ENCODE measurements at regions not wholly inside any gene's neighbourhood (a gene's known extent, or its start where the extent isn't known, plus 50 kb on each side); places are given as distances from the start of the nearest gene placed in this dataset.

GRCh38 chr6:112800439-112800838, 453.3 kb downstream of the RFPL4B start:
- DNase-seq (ENCODE audit: low read depth): no peak

- no peak for DNase-seq (ENCODE audit: low read depth)
Measured at GRCh38 chr6:112800916-112801315, 453.8 kb downstream of the RFPL4B start.

GRCh38 chr6:112801468-112802080, 454.4 kb downstream of the RFPL4B start:
- no peak for DNase-seq (ENCODE audit: low read depth)

- peak; percentile 70 for DNase-seq (ENCODE audit: low read depth)
Measured at GRCh38 chr6:112802144-112802543, 455.0 kb downstream of the RFPL4B start.

- DNase-seq (ENCODE audit: low read depth): no peak
Measured at GRCh38 chr6:112804638-112805330, 457.7 kb downstream of the RFPL4B start.

GRCh38 chr6:112806163-112806865, 459.2 kb downstream of the RFPL4B start:
- no peak for DNase-seq (ENCODE audit: low read depth)

- no peak for DNase-seq (ENCODE audit: low read depth)
Measured at GRCh38 chr6:112821476-112821875, 474.3 kb downstream of the RFPL4B start.

GRCh38 chr6:112822769-112823168, 475.6 kb downstream of the RFPL4B start:
- no peak for DNase-seq (ENCODE audit: low read depth)

- no peak for DNase-seq (ENCODE audit: low read depth)
Measured at GRCh38 chr6:112827793-112828192, 480.7 kb downstream of the RFPL4B start.

GRCh38 chr6:112831022-112831421, 483.9 kb downstream of the RFPL4B start:
- no peak for DNase-seq (ENCODE audit: low read depth)

GRCh38 chr6:112833581-112834131, 486.5 kb downstream of the RFPL4B start:
- DNase-seq (ENCODE audit: low read depth): no peak

GRCh38 chr6:112835078-112835477, 487.9 kb downstream of the RFPL4B start:
- no peak for DNase-seq (ENCODE audit: low read depth)

GRCh38 chr6:112839525-112839961, 492.4 kb downstream of the RFPL4B start:
- DNase-seq (ENCODE audit: low read depth): peak; percentile 42

- DNase-seq (ENCODE audit: low read depth): no peak
Measured at GRCh38 chr6:112841553-112842329, 494.6 kb downstream of the RFPL4B start.

- DNase-seq (ENCODE audit: low read depth): no peak
Measured at GRCh38 chr6:112842330-112842685, 495.2 kb downstream of the RFPL4B start.

- no peak for DNase-seq (ENCODE audit: low read depth)
Measured at GRCh38 chr6:112846681-112847080, 499.6 kb downstream of the RFPL4B start.

- no peak for DNase-seq (ENCODE audit: low read depth)
Measured at GRCh38 chr6:112851146-112851545, 504.0 kb downstream of the RFPL4B start.

GRCh38 chr6:112853162-112853561, 506.0 kb downstream of the RFPL4B start:
- DNase-seq (ENCODE audit: low read depth): no peak

- no peak for DNase-seq (ENCODE audit: low read depth)
Measured at GRCh38 chr6:112863753-112864152, 516.6 kb downstream of the RFPL4B start.

- no peak for DNase-seq (ENCODE audit: low read depth)
Measured at GRCh38 chr6:112865131-112865530, 518.0 kb downstream of the RFPL4B start.

GRCh38 chr6:112874881-112875280, 527.8 kb downstream of the RFPL4B start:
- peak; percentile 17 for DNase-seq (ENCODE audit: low read depth)
